ENCODE measurements at regions not wholly inside any gene's neighbourhood (a gene's known extent, or its start where the extent isn't known, plus 50 kb on each side); places are given as distances from the start of the nearest gene placed in this dataset.

DNA sequence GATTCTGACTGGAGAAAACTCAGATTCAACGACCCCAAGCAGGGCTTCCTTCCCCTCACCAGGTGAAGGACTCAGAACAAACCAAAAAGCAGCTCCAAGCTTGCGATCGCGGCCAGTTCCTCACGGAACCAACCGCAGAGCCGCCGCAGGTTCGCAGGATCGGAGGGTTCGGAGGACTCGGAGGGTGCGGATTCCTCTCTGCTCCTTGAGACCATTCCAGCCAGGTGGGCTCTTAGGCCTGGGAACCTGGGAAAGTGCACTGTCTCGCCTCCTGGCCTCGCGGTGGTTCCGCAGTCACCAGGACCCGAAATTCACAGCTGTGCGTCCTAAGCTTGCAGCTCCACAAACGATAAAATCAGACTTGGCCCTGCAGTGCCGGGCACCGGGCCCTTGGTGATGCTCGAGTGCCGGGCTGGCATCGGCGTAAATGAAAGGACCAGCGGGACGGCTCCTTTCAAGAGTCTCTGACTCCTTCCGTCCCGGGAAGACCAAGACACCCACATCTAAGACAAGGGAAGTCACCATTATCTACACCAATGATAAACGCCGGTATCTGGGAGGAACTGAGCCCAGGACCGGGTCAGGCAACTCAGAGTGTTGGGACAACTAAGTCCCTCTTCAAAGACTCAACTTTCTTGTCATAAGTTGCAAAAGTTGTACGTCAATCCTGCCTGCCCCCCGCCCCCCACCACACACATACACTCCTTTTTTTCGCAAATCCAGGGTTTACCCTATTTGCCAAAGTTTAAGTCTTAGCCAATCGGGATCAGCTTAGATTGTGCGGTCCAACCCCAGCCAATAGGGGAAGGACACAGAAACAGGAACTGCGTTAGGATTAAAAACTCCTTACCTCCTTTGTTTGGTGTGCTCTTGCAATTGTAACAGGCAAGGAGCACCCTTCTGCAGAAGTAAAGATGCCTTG, 69.8 kb upstream of the PRSS16 start (continued):
- TF ChIP-seq, protein P1, sequence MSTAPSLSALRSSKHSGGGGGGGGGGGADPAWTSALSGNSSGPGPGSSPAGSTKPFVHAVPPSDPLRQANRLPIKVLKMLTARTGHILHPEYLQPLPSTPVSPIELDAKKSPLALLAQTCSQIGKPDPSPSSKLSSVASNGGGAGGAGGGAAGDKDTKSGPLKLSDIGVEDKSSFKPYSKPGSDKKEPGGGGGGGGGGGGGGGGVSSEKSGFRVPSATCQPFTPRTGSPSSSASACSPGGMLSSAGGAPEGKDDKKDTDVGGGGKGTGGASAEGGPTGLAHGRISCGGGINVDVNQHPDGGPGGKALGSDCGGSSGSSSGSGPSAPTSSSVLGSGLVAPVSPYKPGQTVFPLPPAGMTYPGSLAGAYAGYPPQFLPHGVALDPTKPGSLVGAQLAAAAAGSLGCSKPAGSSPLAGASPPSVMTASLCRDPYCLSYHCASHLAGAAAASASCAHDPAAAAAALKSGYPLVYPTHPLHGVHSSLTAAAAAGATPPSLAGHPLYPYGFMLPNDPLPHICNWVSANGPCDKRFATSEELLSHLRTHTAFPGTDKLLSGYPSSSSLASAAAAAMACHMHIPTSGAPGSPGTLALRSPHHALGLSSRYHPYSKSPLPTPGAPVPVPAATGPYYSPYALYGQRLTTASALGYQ (CRISPR knock-in tag; IDR thresholded peaks at IDR 0.05): no peak
- TF ChIP-seq MYC (CRISPR knock-in tag; IDR thresholded peaks at IDR 0.05; ENCODE audit: borderline replicate concordance) (peak; percentile 22; the same call in 1 of the 2 replicates), ZNF558 (CRISPR knock-in tag; IDR thresholded peaks at IDR 0.05; ENCODE audit: borderline replicate concordance) (no peak; the same call in 1 of the 2 replicates), SMAD3 (CRISPR knock-in tag; IDR thresholded peaks at IDR 0.05) (no peak), ZNF615 (CRISPR knock-in tag; IDR thresholded peaks at IDR 0.05; ENCODE audit: borderline replicate concordance) (0 out of 2 replicates have a peak, but pooled peaks have one; percentile 15), MTA3 (CRISPR knock-in tag; IDR thresholded peaks at IDR 0.05) (no peak), SALL1 (CRISPR knock-in tag; IDR thresholded peaks at IDR 0.05) (peak; percentile 57; the same call in 1 of the 2 replicates), ZNF569 (CRISPR knock-in tag; IDR thresholded peaks at IDR 0.05; ENCODE audit: borderline replicate concordance) (no peak), CAMTA2 (CRISPR knock-in tag; IDR thresholded peaks at IDR 0.05; ENCODE audit: borderline replicate concordance) (peak; percentile 83; the same call in 1 of the 2 replicates)
- TF ChIP-seq, protein P2, sequence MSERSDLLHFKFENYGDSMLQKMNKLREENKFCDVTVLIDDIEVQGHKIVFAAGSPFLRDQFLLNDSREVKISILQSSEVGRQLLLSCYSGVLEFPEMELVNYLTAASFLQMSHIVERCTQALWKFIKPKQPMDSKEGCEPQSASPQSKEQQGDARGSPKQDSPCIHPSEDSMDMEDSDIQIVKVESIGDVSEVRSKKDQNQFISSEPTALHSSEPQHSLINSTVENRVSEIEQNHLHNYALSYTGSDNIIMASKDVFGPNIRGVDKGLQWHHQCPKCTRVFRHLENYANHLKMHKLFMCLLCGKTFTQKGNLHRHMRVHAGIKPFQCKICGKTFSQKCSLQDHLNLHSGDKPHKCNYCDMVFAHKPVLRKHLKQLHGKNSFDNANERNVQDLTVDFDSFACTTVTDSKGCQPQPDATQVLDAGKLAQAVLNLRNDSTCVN (CRISPR knock-in tag; IDR thresholded peaks at IDR 0.05; ENCODE audit: borderline replicate concordance): no peak
- TF ChIP-seq, protein P3, sequence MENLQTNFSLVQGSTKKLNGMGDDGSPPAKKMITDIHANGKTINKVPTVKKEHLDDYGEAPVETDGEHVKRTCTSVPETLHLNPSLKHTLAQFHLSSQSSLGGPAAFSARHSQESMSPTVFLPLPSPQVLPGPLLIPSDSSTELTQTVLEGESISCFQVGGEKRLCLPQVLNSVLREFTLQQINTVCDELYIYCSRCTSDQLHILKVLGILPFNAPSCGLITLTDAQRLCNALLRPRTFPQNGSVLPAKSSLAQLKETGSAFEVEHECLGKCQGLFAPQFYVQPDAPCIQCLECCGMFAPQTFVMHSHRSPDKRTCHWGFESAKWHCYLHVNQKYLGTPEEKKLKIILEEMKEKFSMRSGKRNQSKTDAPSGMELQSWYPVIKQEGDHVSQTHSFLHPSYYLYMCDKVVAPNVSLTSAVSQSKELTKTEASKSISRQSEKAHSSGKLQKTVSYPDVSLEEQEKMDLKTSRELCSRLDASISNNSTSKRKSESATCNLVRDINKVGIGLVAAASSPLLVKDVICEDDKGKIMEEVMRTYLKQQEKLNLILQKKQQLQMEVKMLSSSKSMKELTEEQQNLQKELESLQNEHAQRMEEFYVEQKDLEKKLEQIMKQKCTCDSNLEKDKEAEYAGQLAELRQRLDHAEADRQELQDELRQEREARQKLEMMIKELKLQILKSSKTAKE (CRISPR knock-in tag; IDR thresholded peaks at IDR 0.05; ENCODE audit: borderline replicate concordance): no peak
- TF ChIP-seq, protein P4, sequence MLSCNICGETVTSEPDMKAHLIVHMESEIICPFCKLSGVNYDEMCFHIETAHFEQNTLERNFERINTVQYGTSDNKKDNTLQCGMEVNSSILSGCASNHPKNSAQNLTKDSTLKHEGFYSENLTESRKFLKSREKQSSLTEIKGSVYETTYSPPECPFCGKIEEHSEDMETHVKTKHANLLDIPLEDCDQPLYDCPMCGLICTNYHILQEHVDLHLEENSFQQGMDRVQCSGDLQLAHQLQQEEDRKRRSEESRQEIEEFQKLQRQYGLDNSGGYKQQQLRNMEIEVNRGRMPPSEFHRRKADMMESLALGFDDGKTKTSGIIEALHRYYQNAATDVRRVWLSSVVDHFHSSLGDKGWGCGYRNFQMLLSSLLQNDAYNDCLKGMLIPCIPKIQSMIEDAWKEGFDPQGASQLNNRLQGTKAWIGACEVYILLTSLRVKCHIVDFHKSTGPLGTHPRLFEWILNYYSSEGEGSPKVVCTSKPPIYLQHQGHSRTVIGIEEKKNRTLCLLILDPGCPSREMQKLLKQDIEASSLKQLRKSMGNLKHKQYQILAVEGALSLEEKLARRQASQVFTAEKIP (CRISPR knock-in tag; IDR thresholded peaks at IDR 0.05; ENCODE audit: borderline replicate concordance): no peak
- TF ChIP-seq, protein P5, sequence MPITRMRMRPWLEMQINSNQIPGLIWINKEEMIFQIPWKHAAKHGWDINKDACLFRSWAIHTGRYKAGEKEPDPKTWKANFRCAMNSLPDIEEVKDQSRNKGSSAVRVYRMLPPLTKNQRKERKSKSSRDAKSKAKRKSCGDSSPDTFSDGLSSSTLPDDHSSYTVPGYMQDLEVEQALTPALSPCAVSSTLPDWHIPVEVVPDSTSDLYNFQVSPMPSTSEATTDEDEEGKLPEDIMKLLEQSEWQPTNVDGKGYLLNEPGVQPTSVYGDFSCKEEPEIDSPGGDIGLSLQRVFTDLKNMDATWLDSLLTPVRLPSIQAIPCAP (CRISPR knock-in tag; IDR thresholded peaks at IDR 0.05; ENCODE audit: low read depth): no peak
- TF ChIP-seq, protein P6, sequence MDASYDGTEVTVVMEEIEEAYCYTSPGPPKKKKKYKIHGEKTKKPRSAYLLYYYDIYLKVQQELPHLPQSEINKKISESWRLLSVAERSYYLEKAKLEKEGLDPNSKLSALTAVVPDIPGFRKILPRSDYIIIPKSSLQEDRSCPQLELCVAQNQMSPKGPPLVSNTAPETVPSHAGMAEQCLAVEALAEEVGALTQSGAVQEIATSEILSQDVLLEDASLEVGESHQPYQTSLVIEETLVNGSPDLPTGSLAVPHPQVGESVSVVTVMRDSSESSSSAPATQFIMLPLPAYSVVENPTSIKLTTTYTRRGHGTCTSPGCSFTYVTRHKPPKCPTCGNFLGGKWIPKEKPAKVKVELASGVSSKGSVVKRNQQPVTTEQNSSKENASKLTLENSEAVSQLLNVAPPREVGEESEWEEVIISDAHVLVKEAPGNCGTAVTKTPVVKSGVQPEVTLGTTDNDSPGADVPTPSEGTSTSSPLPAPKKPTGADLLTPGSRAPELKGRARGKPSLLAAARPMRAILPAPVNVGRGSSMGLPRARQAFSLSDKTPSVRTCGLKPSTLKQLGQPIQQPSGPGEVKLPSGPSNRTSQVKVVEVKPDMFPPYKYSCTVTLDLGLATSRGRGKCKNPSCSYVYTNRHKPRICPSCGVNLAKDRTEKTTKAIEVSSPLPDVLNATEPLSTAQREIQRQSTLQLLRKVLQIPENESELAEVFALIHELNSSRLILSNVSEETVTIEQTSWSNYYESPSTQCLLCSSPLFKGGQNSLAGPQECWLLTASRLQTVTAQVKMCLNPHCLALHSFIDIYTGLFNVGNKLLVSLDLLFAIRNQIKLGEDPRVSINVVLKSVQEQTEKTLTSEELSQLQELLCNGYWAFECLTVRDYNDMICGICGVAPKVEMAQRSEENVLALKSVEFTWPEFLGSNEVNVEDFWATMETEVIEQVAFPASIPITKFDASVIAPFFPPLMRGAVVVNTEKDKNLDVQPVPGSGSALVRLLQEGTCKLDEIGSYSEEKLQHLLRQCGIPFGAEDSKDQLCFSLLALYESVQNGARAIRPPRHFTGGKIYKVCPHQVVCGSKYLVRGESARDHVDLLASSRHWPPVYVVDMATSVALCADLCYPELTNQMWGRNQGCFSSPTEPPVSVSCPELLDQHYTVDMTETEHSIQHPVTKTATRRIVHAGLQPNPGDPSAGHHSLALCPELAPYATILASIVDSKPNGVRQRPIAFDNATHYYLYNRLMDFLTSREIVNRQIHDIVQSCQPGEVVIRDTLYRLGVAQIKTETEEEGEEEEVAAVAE (CRISPR knock-in tag; IDR thresholded peaks at IDR 0.05; ENCODE audit: borderline replicate concordance): peak; percentile 62; the same call in 1 of the 2 replicates

Data from HepG2 (cell line).